SK-N-MC (cell line): ENCODE measurements at regions not wholly inside any gene's neighbourhood (a gene's known extent, or its start where the extent isn't known, plus 50 kb on each side); places are given as distances from the start of the nearest gene placed in this dataset.

ENCODE experiments used
- EZH2 ChIP-seq: fragments of 200-600 bp; sonication (generic); IDR thresholded peaks from one replicate; pipeline ENCODE4 v1.6.1; 2017; ENCODE audit warnings: antibody characterized with exemption
- FOXP2 ChIP-seq: optimal IDR thresholded peaks from 2 replicates; pipeline ENCODE3; 2011; ENCODE audit warnings: mild to moderate bottlenecking, moderate library complexity; ENCODE audit not compliant: insufficient read depth; ENCODE audit errors: extremely low read length, control extremely low read depth
- POLR2AphosphoS5 ChIP-seq: IDR thresholded peaks from 2 replicates; pipeline ENCODE4 v1.6.1; 2012; ENCODE audit warnings: mild to moderate bottlenecking, low read depth, low read length, borderline replicate concordance

- TF ChIP-seq POLR2AphosphoS5 (no peak), EZH2 (no peak), FOXP2 (no peak)
These were observed 154.1 kb downstream of the CARTPT start for GRCh38 chr5:71873191-71873591.
